DOHH2 (cell line): ENCODE measurements at regions not wholly inside any gene's neighbourhood (a gene's known extent, or its start where the extent isn't known, plus 50 kb on each side); places are given as distances from the start of the nearest gene placed in this dataset.

Experiments
- H3F3A ChIP-seq: fragments of 200-600 bp; sonication (generic), shearing (Covaris generic); 2 replicates; pipeline ENCODE4 v1.6.0; 2016; ENCODE audit warnings: antibody characterized with exemption, mild to moderate bottlenecking; ENCODE audit not compliant: control insufficient read depth, insufficient read depth
- H3K27ac ChIP-seq: fragments of 200-600 bp; sonication (generic); 2 replicates; pipeline ENCODE4 v1.5.1; 2014; ENCODE audit warnings: low read depth, mild to moderate bottlenecking, low read length, moderate library complexity
- H3K27me3 ChIP-seq: fragments of 200-600 bp; sonication (generic); 2 replicates; pipeline ENCODE4 v1.6.1; 2014; ENCODE audit warnings: mild to moderate bottlenecking, low read length, mixed read lengths; ENCODE audit not compliant: control insufficient read depth
- H3K36me3 ChIP-seq: fragments of 200-600 bp; sonication (generic); 2 replicates; pipeline ENCODE4 v1.6.1; 2014; ENCODE audit warnings: mild to moderate bottlenecking, low read length, moderate library complexity, mixed read lengths; ENCODE audit not compliant: control insufficient read depth
- H3K4me1 ChIP-seq: fragments of 200-600 bp; sonication (generic); 2 replicates; pipeline ENCODE4 v1.6.1; 2014; ENCODE audit warnings: mild to moderate bottlenecking, low read length, mixed read lengths; ENCODE audit not compliant: control insufficient read depth
- H3K4me2 ChIP-seq: fragments of 200-600 bp; sonication (generic); 2 replicates; pipeline ENCODE4 v1.6.0; 2014; ENCODE audit warnings: mild to moderate bottlenecking, low read length, moderate library complexity
- H3K4me3 ChIP-seq: fragments of 200-600 bp; sonication (generic); 2 replicates; pipeline ENCODE4 v1.5.1; 2014; ENCODE audit warnings: mild to moderate bottlenecking, low read length, mixed read lengths
- H3K79me2 ChIP-seq: fragments of 200-600 bp; sonication (generic); 2 replicates; pipeline ENCODE4 v1.6.1; 2014; ENCODE audit warnings: mild to moderate bottlenecking, low read length, mixed read lengths; ENCODE audit not compliant: control insufficient read depth
- H3K9me2 ChIP-seq: fragments of 200-600 bp; sonication (generic); replicated peaks from 2 replicates; pipeline ENCODE4 v1.6.1; 2014; ENCODE audit warnings: mild to moderate bottlenecking, low read length, mixed read lengths; ENCODE audit not compliant: control insufficient read depth
- H3K9me3 ChIP-seq: fragments of 200-600 bp; sonication (generic); 2 replicates; pipeline ENCODE4 v1.6.1; 2014; ENCODE audit warnings: antibody characterized with exemption, low read length, mixed read lengths; ENCODE audit not compliant: control insufficient read depth, insufficient read depth
- H4K20me1 ChIP-seq: fragments of 200-600 bp; sonication (generic); 2 replicates; pipeline ENCODE4 v1.6.0; 2014; ENCODE audit warnings: low read depth, mild to moderate bottlenecking, antibody characterized with exemption, low read length, moderate library complexity; ENCODE audit not compliant: control insufficient read depth, insufficient read depth
- EZH2phosphoT487 ChIP-seq: fragments of 200-600 bp; sonication (generic); IDR thresholded peaks from 2 replicates; pipeline ENCODE4 v1.6.1; 2017; ENCODE audit warnings: borderline replicate concordance, mild to moderate bottlenecking, antibody characterized with exemption, low read length, moderate library complexity, mixed read lengths
- TF ChIP-seq, protein P1 (sequence below): fragments of 200-600 bp; sonication (generic); IDR thresholded peaks from one replicate; pipeline ENCODE4 v1.5.1; 2014; ENCODE audit warnings: antibody characterized with exemption, mild to moderate bottlenecking, low read depth, low read length; ENCODE audit not compliant: poor library complexity, severe bottlenecking

DNA sequence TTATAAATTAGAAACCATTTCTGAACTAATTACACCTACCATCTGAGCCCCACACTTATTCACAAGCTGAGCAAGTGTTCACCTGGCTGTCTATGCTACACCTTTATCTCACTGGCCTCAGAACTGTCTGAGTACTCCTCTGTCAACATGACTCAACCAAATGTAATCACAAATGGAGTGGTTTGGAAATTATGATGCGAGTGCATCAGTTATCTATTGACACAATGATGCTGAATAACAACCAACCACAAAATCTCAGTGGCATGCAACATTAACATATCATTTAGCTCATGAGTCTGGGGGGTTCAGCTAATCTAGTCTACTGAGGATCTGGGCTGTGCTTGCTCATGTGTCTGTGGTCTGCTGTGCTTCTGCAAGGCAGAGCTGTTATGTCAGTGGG is 184.2 kb upstream of the NXPH2 start:
- Histone ChIP-seq H3K4me1 (no peaks in the 10 kb centered on the region), H3K27ac (no peak overlapping the region), H3K79me2 (no peaks in the 10 kb centered on the region), H3F3A (no peaks in the 10 kb centered on the region), H4K20me1 (no peaks in the 10 kb centered on the region), H3K9me3 (no peaks in the 10 kb centered on the region), H3K9me2 (no peaks in the 10 kb centered on the region), H3K36me3 (no peaks in the 10 kb centered on the region), H3K27me3 (no peaks in the 10 kb centered on the region), H3K4me3 (no peak overlapping the region), H3K4me2 (no peak overlapping the region)
- TF ChIP-seq, protein P1, sequence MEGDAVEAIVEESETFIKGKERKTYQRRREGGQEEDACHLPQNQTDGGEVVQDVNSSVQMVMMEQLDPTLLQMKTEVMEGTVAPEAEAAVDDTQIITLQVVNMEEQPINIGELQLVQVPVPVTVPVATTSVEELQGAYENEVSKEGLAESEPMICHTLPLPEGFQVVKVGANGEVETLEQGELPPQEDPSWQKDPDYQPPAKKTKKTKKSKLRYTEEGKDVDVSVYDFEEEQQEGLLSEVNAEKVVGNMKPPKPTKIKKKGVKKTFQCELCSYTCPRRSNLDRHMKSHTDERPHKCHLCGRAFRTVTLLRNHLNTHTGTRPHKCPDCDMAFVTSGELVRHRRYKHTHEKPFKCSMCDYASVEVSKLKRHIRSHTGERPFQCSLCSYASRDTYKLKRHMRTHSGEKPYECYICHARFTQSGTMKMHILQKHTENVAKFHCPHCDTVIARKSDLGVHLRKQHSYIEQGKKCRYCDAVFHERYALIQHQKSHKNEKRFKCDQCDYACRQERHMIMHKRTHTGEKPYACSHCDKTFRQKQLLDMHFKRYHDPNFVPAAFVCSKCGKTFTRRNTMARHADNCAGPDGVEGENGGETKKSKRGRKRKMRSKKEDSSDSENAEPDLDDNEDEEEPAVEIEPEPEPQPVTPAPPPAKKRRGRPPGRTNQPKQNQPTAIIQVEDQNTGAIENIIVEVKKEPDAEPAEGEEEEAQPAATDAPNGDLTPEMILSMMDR: no peak
- TF ChIP-seq EZH2phosphoT487: no peak

DNA sequence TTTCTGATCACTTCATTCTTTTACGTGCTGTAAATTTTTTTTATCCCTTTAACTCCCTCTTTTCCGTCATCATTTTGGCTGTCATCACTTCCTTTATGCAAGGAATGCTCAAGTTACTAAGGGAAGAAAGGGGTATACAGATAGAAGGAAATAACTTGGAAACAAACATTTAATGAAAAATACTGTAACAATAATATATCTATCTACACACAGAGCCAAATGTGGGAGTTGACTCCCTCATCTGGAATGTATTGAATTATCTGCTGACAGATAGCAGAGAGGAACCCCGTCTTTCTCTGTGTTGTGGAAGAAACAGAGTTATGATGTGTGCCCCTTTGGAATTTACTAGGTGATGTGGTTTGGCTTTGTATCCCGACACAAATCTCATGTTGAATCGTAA is 182.5 kb upstream of the NXPH2 start:
- H3K27me3 ChIP-seq: no peaks in the 10 kb centered on the region
- H3F3A ChIP-seq: no peaks in the 10 kb centered on the region
- H3K27ac ChIP-seq: no peak overlapping the region
- H4K20me1 ChIP-seq: no peaks in the 10 kb centered on the region
- no peaks in the 10 kb centered on the region for H3K9me3 ChIP-seq
- no peaks in the 10 kb centered on the region for H3K4me1 ChIP-seq
- no peaks in the 10 kb centered on the region for H3K36me3 ChIP-seq
- no peak for TF ChIP-seq EZH2phosphoT487
- TF ChIP-seq, protein P1: no peak
- no peak overlapping the region for H3K4me3 ChIP-seq
- no peaks in the 10 kb centered on the region for H3K79me2 ChIP-seq
- H3K9me2 ChIP-seq: no peaks in the 10 kb centered on the region
- H3K4me2 ChIP-seq: no peak overlapping the region

DNA sequence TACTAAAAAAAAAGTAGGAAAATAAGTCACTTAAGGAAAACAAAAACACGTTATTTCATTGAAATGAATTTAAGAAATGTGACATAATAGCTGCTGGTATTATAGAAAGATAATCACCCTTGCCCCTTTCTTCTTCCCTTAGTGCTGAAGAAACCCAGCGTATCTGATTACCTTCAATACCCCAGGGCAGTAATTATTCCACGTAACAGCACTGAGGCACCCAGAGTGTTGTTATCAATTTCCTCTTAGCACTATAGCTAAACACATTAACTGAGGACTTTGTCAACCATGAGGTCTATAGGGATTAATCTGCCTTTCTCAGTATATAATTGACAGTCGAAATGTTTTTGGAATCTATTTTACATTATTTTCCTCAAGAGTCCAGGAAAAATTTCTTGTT is 180.0 kb upstream of the NXPH2 start:
- no peak for TF ChIP-seq EZH2phosphoT487
- TF ChIP-seq, protein P1: no peak
- Histone ChIP-seq H3K27me3 (no peaks in the 10 kb centered on the region), H3K4me3 (no peak overlapping the region), H3F3A (no peaks in the 10 kb centered on the region), H3K36me3 (no peaks in the 10 kb centered on the region), H3K4me1 (no peaks in the 10 kb centered on the region), H3K9me3 (no peaks in the 10 kb centered on the region), H3K27ac (no peak overlapping the region), H3K4me2 (no peak overlapping the region), H4K20me1 (no peaks in the 10 kb centered on the region), H3K9me2 (no peaks in the 10 kb centered on the region), H3K79me2 (no peaks in the 10 kb centered on the region)

DNA sequence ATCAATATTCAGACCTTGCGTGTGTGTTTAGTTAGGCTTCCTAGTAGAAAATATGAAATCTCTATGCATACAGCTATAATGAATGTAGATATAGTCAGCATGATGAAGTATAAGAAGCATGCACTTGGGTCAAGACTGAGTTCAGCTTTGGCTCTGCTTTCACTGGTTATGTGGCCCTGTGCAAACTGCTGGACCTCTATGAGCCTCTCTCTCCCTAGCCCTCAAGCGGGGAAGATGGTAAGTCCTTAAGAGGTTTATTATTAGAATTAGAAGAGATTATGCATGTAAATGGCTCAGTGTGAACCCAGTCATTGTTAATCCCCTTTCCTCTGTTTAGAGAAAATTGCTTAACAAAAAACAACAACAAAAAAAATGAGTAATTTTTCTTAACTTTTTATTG is 178.8 kb upstream of the NXPH2 start:
- no peaks in the 10 kb centered on the region for H3F3A ChIP-seq
- no peaks in the 10 kb centered on the region for H3K9me2 ChIP-seq
- H3K79me2 ChIP-seq: no peaks in the 10 kb centered on the region
- TF ChIP-seq EZH2phosphoT487: no peak
- TF ChIP-seq, protein P1: no peak
- no peaks in the 10 kb centered on the region for H3K27me3 ChIP-seq
- H3K4me2 ChIP-seq: no peak overlapping the region
- H3K4me1 ChIP-seq: no peaks in the 10 kb centered on the region
- no peaks in the 10 kb centered on the region for H3K36me3 ChIP-seq
- no peak overlapping the region for H3K27ac ChIP-seq
- H4K20me1 ChIP-seq: no peaks in the 10 kb centered on the region
- no peaks in the 10 kb centered on the region for H3K9me3 ChIP-seq
- no peak overlapping the region for H3K4me3 ChIP-seq
